Psoas muscle (tissue), 7 donors: ENCODE measurements at regions not wholly inside any gene's neighbourhood (a gene's known extent, or its start where the extent isn't known, plus 50 kb on each side); places are given as distances from the start of the nearest gene placed in this dataset.

Experiments used
- ATAC-seq, 4 donors: fragments of 200-7000 bp; cut with Tn5 transposase; one replicate each; pipeline ENCODE4 v1.9.1; 2020; ENCODE audit warnings: moderate library complexity in 3 of 4, mild to moderate bottlenecking in 2 of 4
- DNase-seq, 2 donors: peaks; one replicate each; pipeline ENCODE4 v3.0.0-alpha.2; 2020
- H3K27ac ChIP-seq: fragments of 200-600 bp; one replicate; pipeline ENCODE4 v1.8.0; 2022
- H3K27me3 ChIP-seq, 3 donors: fragments of 200-600 bp in 1 of 3; one replicate each; pipeline versions ENCODE4 v1.6.1 to v1.8.0; 2013 to 2022; ENCODE audit warnings: low read length in 2 of 3, mild to moderate bottlenecking in 2 of 3, moderate library complexity in 1 of 3; ENCODE audit not compliant: insufficient read depth in 3 of 3
- H3K36me3 ChIP-seq, 2 donors: fragments of 200-600 bp in 1 of 2; one replicate each; pipeline versions ENCODE4 v1.6.1 to v1.8.0; 2013 to 2022; ENCODE audit warnings: low read depth in 1 of 2, mild to moderate bottlenecking in 1 of 2, moderate library complexity in 1 of 2; ENCODE audit not compliant: insufficient read depth in 1 of 2
- H3K4me1 ChIP-seq: fragments of 200-600 bp; one replicate; pipeline ENCODE4 v1.8.0; 2022
- H3K4me3 ChIP-seq: fragments of 200-600 bp; one replicate; pipeline ENCODE4 v1.8.0; 2022; ENCODE audit warnings: mild to moderate bottlenecking
- H3K9me3 ChIP-seq: fragments of 200-600 bp; one replicate; pipeline ENCODE4 v1.8.0; 2022
- WGBS, 3 donors: extraction: QIAGEN DNeasy Blood & Tissue Kit; methylation state at CpG; one replicate each; pipeline versions ENCODE4 v1.1.6 to v1.1.7; 2013; 5-methylcytosine and 5-hydroxymethylcytosine counted together
- intact Hi-C, 2 donors: fragments of 100-400 bp; cut with DNase I; formaldehyde crosslinking; loops; one replicate each; pipeline versions ENCODE4 v1.11.0 to v1.14.2; 2022
- TF ChIP-seq, protein P1 (sequence below): fragments of 200-600 bp; IDR thresholded peaks from one replicate; pipeline ENCODE4 v1.8.0; 2022; ENCODE audit warnings: antibody characterized with exemption
- donor health status: healthy with polysubstance abuse.
- donor health status: DM: no; HTN: no; CAD: no; lungs with moderate emphysema.
- donor health status: Bipolar disorder and iron deficiency.
- donor health status: healthy.
- donor health status: DM: yes; HTN: yes; CAD: no.
- donor health status: DM: no; HTN: no; CAD: no.
- donor health status: DM: yes; HTN: yes; CAD: no.

DNA sequence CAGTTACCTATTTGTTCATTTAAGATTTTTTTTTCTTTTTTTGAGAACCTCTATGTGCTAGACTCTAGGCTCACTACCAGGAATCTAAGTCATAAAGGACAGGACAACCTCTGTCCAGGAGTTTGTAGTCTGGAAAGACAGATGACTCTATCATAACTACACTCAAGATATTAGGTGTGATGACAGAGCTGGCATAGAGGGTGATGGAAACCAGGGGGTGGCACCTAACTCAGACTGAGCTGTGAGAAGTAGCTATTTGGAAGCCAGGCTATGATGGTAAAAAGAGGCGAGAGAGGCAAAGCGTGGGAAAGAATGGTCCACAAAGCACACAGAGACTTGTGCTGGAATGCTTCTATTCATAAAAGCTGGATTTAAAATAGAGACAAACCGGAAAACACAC is 372.3 kb downstream of the SEC14L1 start:
- WGBS, 3 donors: 78 to 84% (median 82%) methylated on average over 3 of the region's 3 CpGs
- TF ChIP-seq, protein P1, sequence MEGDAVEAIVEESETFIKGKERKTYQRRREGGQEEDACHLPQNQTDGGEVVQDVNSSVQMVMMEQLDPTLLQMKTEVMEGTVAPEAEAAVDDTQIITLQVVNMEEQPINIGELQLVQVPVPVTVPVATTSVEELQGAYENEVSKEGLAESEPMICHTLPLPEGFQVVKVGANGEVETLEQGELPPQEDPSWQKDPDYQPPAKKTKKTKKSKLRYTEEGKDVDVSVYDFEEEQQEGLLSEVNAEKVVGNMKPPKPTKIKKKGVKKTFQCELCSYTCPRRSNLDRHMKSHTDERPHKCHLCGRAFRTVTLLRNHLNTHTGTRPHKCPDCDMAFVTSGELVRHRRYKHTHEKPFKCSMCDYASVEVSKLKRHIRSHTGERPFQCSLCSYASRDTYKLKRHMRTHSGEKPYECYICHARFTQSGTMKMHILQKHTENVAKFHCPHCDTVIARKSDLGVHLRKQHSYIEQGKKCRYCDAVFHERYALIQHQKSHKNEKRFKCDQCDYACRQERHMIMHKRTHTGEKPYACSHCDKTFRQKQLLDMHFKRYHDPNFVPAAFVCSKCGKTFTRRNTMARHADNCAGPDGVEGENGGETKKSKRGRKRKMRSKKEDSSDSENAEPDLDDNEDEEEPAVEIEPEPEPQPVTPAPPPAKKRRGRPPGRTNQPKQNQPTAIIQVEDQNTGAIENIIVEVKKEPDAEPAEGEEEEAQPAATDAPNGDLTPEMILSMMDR: no peak

DNA sequence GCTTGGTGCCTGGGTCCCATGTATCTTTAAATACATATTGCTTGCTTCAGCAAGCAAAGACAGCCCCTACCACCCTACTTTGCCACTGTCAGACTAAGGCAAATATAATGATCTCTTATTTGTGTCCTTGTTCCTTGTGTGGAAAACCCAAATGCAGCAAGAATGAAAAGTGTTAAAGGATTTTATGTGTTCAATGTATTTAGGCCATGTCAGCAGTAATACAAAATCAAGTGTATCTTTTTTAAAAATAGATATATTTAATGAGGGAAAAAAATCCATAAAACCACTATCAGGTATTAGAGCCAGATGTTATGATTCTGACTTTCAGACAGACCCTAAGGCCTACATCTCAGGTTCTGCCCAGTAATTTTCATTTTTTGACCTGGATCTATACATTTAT is 374.5 kb downstream of the SEC14L1 start:
- peaks cover 8% of the 10 kb centered on the region for H3K9me3 ChIP-seq
- no peak overlapping the region for H3K27ac ChIP-seq
- H3K4me1 ChIP-seq: no peaks in the 10 kb centered on the region
- DNase-seq (no peak), ATAC-seq (no peak)
- intact Hi-C loops: no loop called here
- H3K4me3 ChIP-seq: no peak overlapping the region
- TF ChIP-seq, protein P1: no peak
- H3K36me3 ChIP-seq: no peaks in the 10 kb centered on the region
- H3K27me3 ChIP-seq: no peaks in the 10 kb centered on the region

More for the DNA sequence above, 372.3 kb downstream of the SEC14L1 start:
- intact Hi-C loops: no loop called here
- peaks cover 8% of the 10 kb centered on the region for H3K9me3 ChIP-seq
- DNase-seq (no peak), ATAC-seq (no peak)
- H3K27ac ChIP-seq: no peak overlapping the region
- no peaks in the 10 kb centered on the region for H3K4me1 ChIP-seq
- H3K36me3 ChIP-seq: no peaks in the 10 kb centered on the region
- H3K27me3 ChIP-seq: no peaks in the 10 kb centered on the region
- H3K4me3 ChIP-seq: no peak overlapping the region

DNA sequence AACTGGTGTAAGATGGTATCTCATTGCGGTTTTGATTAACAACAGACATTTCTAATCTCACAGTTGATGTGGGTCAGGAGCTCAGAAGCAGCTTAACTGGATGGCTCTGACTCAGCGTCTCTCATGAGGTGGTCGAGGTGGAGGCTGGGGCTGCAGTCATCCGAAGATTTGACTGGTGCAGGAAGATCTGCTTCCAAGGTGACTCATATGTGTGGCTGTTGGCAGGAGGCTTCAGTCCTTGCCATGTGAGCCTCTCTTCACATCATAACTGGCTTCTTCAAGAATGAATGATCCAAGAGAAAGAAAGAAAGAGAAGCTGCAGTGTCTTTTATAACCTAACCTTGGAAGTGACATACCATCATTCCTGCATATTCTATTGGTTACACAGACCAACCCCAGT is 376.1 kb downstream of the SEC14L1 start:
- H3K27me3 ChIP-seq: no peaks in the 10 kb centered on the region
- H3K9me3 ChIP-seq: peaks cover 1% of the 10 kb centered on the region
- WGBS, 3 donors: 73 to 86% (median 76%) methylated on average over 4 of the region's 4 CpGs
- no peak overlapping the region for H3K4me3 ChIP-seq
- no peak overlapping the region for H3K27ac ChIP-seq
- H3K36me3 ChIP-seq: no peaks in the 10 kb centered on the region
- intact Hi-C loops: no loop called here
- TF ChIP-seq, protein P1: no peak
- DNase-seq (no peak), ATAC-seq (no peak)
- H3K4me1 ChIP-seq: no peaks in the 10 kb centered on the region

DNA sequence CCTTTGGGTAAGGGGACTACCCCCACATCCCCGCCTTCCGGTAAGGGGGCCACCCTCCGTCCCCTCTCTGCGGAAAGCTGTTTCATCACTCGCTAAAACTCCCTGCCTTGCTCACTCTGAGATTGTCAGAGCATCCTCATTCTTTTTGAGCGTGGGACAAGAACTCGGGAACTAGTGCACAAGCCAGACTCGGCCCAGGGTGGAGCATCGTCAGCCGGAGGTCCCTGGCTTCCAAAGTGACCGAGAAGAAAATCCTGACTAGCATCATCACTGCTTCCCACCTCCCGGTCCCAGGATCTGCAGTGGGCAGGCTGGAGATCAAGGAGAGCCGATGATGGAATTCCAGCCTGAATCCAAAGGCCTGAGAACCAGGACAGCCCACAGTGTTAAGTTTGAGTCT is 380.3 kb downstream of the SEC14L1 start:
- Histone ChIP-seq H3K4me3 (no peak overlapping the region), H3K27ac (no peak overlapping the region), H3K36me3 (no peaks in the 10 kb centered on the region), H3K9me3 (no peaks in the 10 kb centered on the region), H3K27me3 (no peaks in the 10 kb centered on the region), H3K4me1 (no peaks in the 10 kb centered on the region)
- TF ChIP-seq, protein P1: no peak
- ATAC-seq (no peak), DNase-seq (peak in 1 of 2 donors; percentile 23)
- intact Hi-C loops: no loop called here
- WGBS, 3 donors: 87 to 94% (median 92%) methylated on average over 13 of the region's 13 CpGs

DNA sequence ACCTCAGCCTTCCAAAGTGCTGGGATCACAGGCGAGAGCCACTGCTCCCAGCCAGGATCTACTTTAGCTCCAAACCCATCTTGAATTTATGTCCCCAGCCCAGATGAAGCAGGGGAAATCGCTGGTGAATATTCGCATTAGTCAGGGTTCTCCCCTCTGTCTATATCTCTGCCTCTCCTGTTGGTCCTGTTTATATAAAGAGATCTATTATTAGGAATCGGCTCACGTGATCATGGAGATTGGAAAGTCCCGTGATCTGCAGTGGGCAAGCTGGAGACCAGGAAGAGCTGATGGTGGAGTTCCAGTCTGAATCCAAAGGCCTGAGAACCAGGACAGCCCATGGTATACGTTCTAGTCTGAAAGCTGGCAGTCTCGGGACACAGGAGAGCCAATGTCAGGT is 382.8 kb downstream of the SEC14L1 start:
- peak in 1 of 2 donors; percentile 3 for DNase-seq
- no peaks in the 10 kb centered on the region for H3K4me1 ChIP-seq
- peaks cover 0 to 6% (median 0%) of the 10 kb centered on the region in 3 donors for H3K27me3 ChIP-seq
- H3K36me3 ChIP-seq: no peaks in the 10 kb centered on the region
- no peak for ATAC-seq
- TF ChIP-seq, protein P1: no peak
- no peaks in the 10 kb centered on the region for H3K9me3 ChIP-seq
- intact Hi-C loops: no loop called here
- H3K27ac ChIP-seq: no peak overlapping the region
- WGBS, 3 donors: 76 to 84% (median 80%) methylated on average over 8 of the region's 8 CpGs
- no peak overlapping the region for H3K4me3 ChIP-seq
